Nephron progenitor cell (in vitro differentiated cells): ENCODE measurements at regions not wholly inside any gene's neighbourhood (a gene's known extent, or its start where the extent isn't known, plus 50 kb on each side); places are given as distances from the start of the nearest gene placed in this dataset.

ENCODE experiments used
- DNase-seq: peaks from one replicate; pipeline ENCODE4 v3.0.0; 2021
- H3K27ac Mint-ChIP-seq: 2 replicates; pipeline ENCODE4 v1.8.0; 2021; ENCODE audit warnings: mild to moderate bottlenecking, moderate library complexity, mixed read lengths
- H3K27me3 Mint-ChIP-seq: 2 replicates; pipeline ENCODE4 v1.8.0; 2021; ENCODE audit warnings: mild to moderate bottlenecking, low read depth, mixed read lengths; ENCODE audit not compliant: poor library complexity
- H3K36me3 Mint-ChIP-seq: 2 replicates; pipeline ENCODE4 v1.8.0; 2021; ENCODE audit warnings: low read depth, mixed read lengths
- H3K4me1 Mint-ChIP-seq: 2 replicates; pipeline ENCODE4 v1.8.0; 2021; ENCODE audit warnings: mixed read lengths
- H3K4me3 Mint-ChIP-seq: 2 replicates; pipeline ENCODE4 v1.8.0; 2021; ENCODE audit warnings: mild to moderate bottlenecking, moderate library complexity, mixed read lengths
- H3K9me3 Mint-ChIP-seq: 2 replicates; pipeline ENCODE4 v1.8.0; 2021; ENCODE audit warnings: mild to moderate bottlenecking, moderate library complexity, mixed read lengths
- TF ChIP-seq, protein P1 (sequence below): fragments of 200-600 bp; sonication (generic); IDR thresholded peaks from 2 replicates; pipeline ENCODE4 v1.5.0; 2021; ENCODE audit warnings: antibody characterized with exemption

DNA sequence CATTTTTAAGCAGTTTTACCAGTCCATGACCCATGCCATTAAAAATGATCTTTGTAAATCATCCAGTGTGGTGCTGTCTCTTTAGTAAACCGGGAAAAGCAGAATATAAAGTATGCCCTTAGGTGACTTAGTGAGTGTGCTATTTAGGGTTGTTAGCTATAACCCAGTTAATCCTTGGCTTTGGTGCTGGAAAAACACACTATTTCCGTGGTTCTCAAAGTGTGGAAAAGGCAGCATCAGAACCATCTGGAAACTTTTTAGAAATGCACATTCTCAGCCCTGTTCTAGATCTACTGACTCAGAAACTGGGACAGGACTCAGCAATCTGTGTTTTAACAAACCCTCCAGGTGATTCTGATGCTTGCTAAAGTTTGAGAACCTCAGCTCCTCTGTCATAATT is 123.6 kb upstream of the ZNF608 start:
- Mint-ChIP-seq H3K27me3 (peaks cover 4% of the 10 kb centered on the region), H3K9me3 (peaks cover 4% of the 10 kb centered on the region), H3K36me3 (peaks cover 3% of the 10 kb centered on the region), H3K27ac (no peak overlapping the region), H3K4me1 (peaks cover 64% of the 10 kb centered on the region), H3K4me3 (no peak overlapping the region)
- no peak for DNase-seq
- TF ChIP-seq, protein P1, sequence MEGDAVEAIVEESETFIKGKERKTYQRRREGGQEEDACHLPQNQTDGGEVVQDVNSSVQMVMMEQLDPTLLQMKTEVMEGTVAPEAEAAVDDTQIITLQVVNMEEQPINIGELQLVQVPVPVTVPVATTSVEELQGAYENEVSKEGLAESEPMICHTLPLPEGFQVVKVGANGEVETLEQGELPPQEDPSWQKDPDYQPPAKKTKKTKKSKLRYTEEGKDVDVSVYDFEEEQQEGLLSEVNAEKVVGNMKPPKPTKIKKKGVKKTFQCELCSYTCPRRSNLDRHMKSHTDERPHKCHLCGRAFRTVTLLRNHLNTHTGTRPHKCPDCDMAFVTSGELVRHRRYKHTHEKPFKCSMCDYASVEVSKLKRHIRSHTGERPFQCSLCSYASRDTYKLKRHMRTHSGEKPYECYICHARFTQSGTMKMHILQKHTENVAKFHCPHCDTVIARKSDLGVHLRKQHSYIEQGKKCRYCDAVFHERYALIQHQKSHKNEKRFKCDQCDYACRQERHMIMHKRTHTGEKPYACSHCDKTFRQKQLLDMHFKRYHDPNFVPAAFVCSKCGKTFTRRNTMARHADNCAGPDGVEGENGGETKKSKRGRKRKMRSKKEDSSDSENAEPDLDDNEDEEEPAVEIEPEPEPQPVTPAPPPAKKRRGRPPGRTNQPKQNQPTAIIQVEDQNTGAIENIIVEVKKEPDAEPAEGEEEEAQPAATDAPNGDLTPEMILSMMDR = no peak

DNA sequence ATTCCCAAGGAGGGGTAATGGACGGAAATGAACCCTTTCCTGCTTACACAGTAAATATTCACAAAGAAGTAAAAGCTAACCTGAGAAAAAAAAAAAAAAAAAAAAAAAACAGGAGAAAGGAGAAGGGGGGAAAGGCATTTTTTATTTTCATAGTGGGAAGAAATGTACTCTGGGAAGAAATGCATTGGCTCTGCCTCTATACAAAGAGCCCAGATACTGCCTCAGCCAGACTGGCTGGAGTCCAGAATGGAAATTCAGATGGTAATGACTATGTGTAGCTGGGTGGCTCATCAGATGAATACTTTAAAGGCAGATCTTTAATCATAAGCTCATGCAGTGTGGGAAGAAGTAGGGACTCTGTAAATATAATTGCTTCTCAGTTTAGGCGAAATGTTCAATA is 124.9 kb upstream of the ZNF608 start:
- no peak overlapping the region for H3K27ac Mint-ChIP-seq
- no peak for DNase-seq
- no peak overlapping the region for H3K4me3 Mint-ChIP-seq
- H3K27me3 Mint-ChIP-seq = peaks cover 5% of the 10 kb centered on the region
- TF ChIP-seq, protein P1 = no peak
- peaks cover 7% of the 10 kb centered on the region for H3K9me3 Mint-ChIP-seq
- H3K4me1 Mint-ChIP-seq = peaks cover 54% of the 10 kb centered on the region
- H3K36me3 Mint-ChIP-seq = peaks cover 5% of the 10 kb centered on the region

DNA sequence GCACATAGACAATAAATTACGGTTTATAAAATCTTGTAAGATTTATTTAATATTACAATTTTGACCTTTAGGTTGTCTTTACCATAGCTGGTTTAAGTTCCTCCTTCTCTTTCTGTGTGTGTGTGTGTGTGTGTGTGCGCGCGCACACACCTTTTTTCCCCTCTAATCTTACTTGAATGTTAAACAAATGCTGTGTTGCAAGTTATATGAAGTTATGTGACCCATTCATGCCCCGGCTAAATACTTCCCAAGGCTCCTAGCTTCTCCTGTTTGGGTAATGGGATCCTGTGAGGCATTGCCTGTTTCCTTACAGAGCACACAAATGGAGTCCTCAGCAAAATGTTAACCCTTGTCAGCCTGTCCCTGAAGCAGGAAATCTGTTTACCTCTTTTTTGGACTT is 125.6 kb upstream of the ZNF608 start:
- peaks cover 52% of the 10 kb centered on the region for H3K4me1 Mint-ChIP-seq
- TF ChIP-seq, protein P1 = no peak
- DNase-seq = no peak
- H3K27me3 Mint-ChIP-seq = peaks cover 5% of the 10 kb centered on the region
- H3K9me3 Mint-ChIP-seq = peaks cover 7% of the 10 kb centered on the region
- H3K27ac Mint-ChIP-seq = no peak overlapping the region
- H3K4me3 Mint-ChIP-seq = no peak overlapping the region
- peaks cover 5% of the 10 kb centered on the region for H3K36me3 Mint-ChIP-seq

DNA sequence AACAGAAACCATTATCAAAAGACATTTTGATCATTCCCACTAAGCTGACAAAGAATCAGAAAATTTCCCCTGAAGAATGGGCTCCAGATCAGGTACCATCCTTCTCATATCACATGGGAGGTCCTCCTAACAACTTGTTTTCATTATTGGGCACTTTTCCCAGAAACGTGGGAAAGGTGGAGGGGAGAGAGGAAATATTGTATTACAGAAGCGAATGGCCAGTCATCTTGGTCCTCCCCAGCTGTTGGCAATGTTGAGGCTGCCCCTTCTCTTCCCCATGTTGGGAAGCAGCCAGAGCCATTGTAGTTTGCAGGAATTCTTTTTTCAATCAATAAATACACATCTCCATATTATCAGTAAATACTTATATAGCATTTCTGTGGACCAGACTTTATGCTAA is 126.2 kb upstream of the ZNF608 start:
- Mint-ChIP-seq H3K27ac (no peak overlapping the region), H3K36me3 (peaks cover 5% of the 10 kb centered on the region), H3K4me1 (peaks cover 51% of the 10 kb centered on the region), H3K4me3 (no peak overlapping the region), H3K27me3 (peaks cover 5% of the 10 kb centered on the region), H3K9me3 (peaks cover 7% of the 10 kb centered on the region)
- TF ChIP-seq, protein P1 = no peak
- no peak for DNase-seq

DNA sequence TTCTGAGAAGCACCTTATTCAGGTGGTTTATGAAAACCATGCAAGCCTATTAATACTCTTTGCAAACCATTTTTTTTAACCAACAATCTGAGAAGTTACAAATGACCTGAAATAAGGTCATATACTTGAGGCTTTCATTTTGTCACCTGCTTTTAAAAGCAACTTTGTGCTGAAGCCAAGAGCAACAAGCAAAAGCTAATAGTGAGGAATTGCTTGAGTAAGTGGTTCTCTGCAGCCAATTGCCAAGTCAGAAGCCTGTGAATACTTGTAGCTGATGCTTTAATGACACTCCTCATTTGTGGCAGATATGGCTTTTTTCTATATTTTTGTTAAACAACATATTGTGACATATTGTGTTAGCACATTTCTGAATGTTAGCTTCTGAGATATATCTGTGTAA is 126.7 kb upstream of the ZNF608 start:
- peaks cover 5% of the 10 kb centered on the region for H3K36me3 Mint-ChIP-seq
- TF ChIP-seq, protein P1 = no peak
- H3K9me3 Mint-ChIP-seq = peaks cover 7% of the 10 kb centered on the region
- no peak for DNase-seq
- H3K27me3 Mint-ChIP-seq = peaks cover 5% of the 10 kb centered on the region
- no peak overlapping the region for H3K4me3 Mint-ChIP-seq
- no peak overlapping the region for H3K27ac Mint-ChIP-seq
- peaks cover 46% of the 10 kb centered on the region for H3K4me1 Mint-ChIP-seq

DNA sequence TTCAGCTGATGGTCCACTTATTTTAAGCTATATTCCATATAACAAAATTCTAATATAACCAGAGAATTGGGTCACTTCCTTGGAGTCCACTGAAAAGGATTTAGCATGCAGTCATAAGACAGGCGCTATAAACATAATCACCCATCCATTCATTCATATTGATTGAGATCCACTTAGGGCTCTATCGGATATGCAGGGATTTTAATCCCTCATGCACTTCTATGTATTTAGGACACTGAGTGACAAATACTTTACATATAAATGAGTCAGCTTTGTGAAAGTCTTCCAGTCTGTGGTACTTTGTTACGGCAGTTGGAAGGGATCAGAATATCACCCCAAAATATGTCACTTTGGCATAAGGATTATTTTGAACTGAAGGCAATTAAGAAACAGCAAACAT is 127.3 kb upstream of the ZNF608 start:
- Mint-ChIP-seq H3K36me3 (peaks cover 5% of the 10 kb centered on the region), H3K27me3 (peaks cover 5% of the 10 kb centered on the region), H3K27ac (no peak overlapping the region), H3K4me1 (peaks cover 41% of the 10 kb centered on the region), H3K4me3 (no peak overlapping the region), H3K9me3 (peaks cover 7% of the 10 kb centered on the region)
- TF ChIP-seq, protein P1 = no peak
- no peak for DNase-seq
